DLD1 (cell line): ENCODE measurements at regions not wholly inside any gene's neighbourhood (a gene's known extent, or its start where the extent isn't known, plus 50 kb on each side); places are given as distances from the start of the nearest gene placed in this dataset.
"Not testable (repeated sequence)": the region's sequence is repeated elsewhere in the genome, so short reads cannot be mapped to it uniquely, and the experiment has no call there.

Source experiments
- in situ Hi-C: cut with HindIII; loops from 2 replicates; pipeline ENCODE4 v1.10.0; 2017; ENCODE audit warnings: low sequenced_read_pairs

DNA sequence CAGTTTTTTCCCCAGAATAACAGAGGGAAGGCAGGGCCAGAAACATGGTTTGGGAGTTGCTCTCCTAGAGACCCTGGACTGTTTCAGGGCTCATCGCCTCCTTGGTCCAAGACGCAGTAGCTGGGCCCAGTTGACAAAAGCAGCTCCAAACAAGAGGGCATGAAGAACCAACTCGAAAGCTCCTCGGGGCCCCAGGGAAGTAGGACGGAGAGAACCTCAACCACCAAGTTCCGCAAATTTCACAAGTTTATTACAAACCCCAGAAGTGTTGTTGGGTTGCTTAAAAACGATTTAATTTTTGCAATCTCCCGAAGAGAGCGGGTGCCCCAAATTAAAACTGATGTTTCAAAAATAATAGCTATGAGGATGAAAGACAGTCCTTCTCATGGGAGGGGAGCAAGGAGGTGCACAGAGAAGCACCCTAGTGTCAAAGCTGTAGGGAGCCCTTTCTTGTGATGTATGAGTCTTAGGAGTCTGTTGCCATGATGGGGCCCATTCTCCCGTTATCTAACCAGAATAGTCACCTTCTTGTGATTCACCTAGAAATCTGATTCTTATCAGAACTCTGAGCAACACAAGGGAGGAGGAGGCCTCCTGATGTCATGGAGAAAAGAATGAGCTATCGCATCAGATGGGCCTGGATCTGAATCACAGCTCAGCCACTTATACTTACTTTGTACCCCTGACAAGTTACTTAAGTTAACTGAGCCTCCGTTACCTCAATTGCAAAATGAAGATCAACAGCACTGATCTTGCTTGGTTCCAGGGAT is 165.7 kb upstream of the IRF2BP2 start:
- in situ Hi-C loops: no loop called here

DNA sequence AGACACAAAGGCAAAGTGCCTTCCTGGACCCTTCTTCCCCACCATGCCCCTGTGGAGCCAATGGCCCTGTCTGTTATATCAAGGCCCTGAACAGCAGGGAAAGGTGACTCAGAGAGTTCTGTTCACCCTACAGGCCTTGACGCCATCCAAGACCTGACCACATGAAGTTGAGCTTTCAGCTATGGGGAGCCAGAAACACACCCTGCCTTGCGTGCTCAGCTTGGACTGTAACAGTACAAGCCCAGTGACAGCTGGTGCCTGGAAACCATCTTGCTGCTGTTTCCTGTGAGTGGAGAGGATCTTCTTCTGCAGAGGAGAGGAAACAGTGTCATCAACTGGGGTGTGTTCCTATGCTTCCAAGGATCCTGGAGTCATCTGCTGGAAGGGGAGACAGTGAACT is 165.0 kb upstream of the IRF2BP2 start:
- in situ Hi-C loops: no loop called here

DNA sequence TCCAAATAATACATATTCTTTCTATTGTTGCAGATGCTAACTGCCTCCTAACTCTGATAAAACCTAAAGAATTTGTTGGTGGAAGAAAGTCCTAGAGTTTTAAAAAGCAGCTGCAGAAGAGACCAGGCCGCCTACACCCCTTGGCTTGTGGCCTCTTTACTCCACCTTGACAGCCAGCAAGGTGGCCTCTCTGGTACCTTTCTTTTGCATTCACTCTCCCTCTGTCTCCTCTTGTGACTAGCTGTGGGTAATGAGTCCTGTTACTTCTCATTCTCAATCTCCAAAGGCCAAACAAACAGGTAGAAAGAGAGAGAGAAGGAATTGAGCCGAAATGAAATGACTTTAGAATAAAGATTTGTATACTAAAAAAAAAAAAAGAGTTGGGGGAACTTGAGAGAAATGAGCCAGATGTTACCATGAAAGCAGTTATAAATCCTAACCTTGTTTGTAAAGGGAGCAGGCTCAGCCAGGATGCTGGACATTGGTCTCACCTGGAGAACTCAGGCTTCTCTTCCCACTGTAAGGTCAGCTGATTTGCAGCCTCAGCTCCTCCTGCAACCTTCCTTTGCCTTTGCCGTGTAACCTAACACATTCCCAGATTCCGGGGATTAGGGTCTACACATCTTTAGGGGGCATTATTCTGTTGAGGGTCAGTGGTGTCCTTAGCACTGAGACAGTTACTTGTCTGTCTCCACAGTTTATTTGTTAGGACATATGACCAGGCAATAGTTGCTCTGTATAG is 164.1 kb upstream of the IRF2BP2 start:
- in situ Hi-C loops: no loop called here

DNA sequence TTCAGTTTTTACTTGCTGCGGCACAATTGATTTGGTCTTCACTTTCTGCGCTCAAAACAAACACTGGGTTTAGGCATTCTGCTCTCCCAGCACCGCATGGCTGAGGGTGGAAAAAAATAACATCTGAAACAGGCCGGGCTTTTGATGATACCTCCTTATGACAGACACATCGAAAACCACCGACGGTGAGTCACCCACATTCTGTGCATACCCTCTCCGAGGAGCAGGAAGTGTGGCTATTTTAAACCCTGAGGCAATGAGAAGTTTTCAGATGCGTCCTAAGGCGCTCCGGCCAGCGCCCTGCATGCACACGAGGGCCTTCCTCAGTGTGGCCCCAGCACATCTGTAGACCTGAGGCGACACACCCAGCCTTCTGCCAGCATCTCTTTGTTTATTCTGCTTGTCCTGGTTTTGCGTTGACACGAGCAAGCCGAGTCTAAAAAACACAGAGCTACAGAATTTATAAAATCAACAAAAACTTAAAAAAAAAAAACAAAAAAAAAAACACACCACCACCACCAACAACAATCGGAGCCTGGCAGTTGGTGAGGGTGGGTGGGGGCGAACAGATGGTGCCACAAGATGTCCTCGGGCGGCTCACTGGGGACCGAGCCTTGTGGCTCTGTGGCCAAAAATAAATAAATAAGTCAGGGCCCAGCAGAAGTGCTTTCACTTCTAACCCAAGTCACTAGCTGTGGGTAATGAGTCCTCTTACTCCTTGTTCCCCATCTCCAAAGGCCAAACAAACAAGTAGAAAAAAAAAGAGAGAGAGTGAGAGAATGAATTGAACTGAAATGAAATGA is 162.6 kb upstream of the IRF2BP2 start:
- in situ Hi-C loops: no loop called here

DNA sequence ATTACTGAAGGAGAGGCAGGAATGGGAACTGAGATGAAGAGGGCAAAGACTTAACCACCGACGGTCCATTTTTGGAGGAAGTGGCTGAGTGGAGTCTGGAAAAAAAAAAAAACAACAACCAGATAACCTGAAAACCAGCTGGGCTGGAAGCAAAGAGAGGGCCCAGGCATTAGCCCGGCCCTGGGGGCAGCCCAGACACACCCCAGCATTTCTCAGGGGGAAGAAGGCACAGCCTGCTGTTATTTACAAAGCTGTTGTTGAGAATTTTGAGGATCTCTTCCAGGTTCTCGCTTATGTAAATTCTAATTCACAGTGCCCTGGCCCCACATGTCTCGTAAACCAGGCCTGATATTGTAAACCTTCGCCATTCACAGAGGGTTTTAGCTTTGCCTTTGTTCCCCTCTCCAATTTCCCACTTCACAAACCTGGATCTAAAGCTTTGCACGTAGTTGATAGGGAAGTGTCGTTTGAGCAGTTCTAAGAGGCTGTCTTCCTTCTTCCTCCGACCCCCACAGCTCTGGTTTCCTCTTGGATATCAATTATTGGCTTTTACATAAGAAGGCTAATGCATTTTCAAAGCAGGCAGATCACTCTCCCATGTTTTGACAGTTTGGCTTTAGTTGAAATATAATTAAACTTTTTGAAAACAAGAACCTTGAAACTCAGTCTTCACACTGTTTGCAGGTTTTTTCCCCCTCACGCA is 161.8 kb upstream of the IRF2BP2 start:
- in situ Hi-C loops: no loop called here

DNA sequence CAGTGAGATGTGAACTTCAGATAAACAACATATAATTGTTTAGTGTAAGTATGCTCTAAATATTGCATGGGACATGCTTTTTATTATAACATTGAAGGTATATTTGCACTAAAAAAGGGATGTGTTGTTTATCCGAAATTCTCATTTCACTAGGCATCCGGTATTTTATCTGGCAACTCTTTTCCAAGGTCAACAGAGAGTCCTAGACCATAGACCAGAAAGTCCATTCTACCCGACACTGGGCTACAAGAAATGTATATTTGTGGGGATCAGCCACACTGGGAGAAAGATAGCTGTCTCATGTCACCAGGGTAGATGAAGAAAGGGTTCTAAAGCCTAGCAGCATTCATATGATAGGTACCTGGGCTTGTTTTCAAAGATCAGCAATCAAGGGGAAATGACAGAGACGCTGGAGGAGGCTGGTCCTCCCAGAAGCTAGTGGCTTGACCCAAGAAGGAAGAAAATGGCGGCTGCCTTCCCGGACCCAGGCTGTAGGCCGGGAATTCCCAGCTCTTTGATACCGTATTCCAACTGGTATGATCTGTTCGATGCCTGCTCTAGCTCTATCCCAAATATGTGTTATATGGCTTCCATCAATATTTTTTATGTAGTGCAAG is 161.1 kb upstream of the IRF2BP2 start:
- in situ Hi-C loops: no loop called here

DNA sequence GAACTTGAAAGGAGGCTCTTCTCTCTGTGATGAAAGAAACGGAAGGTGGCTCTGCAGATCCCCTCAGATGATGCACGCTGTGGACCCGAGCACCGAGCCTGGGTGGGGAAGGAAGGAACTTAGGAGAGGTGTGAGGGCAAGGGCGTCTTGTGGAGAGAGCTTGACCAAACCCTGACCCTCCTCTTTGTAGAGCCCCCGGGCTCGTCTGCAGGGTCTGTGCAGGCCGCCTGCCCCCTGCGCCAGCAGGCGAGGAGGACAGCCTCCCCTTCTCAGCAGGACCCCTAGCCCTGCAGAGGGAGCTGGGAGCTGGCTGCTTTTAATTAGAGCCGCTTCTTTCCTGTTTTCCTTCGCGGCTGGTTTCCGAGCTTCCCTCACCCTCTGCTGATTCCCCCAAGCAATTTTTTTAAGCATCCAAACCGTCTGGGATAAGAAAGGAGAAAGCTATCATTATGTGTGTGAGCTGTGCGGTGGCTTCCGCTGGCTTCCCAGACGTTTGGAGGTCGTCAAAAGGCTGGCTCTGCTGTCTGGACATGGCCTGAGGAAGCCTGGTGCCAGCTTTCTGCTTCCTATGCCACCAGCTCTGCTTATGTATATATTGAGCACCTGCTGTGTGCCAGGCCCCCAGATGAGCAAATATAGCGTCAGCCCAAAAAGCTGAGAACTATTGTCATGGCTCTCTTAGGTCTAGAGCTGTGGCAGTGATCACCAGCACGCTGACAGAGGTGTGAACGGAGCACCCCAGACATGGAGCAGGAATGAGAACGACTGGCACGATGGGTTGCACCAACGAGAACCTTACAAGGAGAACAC is 160.2 kb upstream of the IRF2BP2 start:
- in situ Hi-C loops: no loop called here

DNA sequence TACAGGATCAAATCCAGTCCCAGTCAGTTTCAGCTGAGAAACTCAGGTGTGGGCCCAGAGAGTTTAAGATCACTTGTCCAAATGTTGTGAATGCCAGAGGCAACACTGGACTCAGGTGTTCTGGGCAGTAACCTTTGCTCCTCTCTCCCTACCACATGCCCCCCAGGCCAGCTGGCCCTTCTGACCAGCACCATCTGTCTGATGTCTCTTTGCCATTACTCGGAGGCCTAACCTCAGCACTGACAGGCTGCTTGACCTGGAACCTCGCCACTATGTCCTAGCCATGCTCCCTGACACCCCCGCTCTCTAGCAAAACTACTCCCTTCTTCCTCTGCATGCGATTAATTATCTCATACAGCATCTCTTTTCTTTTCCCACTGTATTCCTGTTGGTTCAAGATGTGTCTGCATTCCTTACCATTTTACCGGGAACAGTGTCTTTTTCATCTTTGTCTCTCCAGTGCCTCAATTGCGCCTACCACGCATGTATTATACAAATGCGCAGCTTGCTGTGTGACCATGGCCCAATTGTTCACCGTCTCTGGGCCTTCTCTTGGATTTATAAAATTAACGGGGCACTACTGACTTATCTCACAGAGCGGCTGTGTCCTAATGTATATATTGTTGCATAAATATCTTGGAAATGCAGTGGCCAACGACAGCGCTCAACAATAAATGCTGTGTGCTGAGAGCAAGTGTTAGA is 159.5 kb upstream of the IRF2BP2 start:
- in situ Hi-C loops: no loop called here

DNA sequence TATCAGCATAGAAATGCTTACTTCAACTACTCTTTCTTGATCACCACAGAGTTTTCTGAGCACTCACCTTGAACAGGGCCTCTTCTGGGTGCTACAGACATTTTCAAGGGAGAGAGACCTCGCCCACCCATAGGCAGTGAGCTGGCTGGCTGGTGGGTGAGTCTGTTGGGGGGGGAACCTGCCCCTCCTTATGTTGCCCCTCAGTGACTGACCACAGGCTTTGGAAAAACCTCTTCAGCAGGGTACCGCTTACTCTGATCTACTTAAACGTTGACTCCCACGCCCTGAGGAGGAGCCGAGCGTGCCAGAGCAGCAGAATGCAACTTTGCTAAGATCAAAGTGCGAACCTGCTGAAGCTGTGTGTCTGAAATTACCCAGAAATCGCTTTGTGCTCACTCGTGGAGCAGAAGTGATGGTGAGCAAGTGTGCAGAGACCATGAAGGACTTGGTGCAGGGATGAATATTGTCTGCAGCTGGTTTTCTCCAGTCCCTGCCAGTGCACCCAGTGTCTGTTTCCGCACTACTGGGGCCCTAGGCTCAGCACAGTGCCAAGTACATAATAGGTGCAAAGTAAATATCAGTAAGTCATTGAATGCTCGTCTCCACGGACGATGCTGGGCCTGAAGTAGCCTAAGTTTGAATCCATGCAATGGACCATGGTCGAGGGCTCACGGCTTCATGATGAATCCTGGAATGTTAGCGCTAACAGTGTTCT is 158.7 kb upstream of the IRF2BP2 start:
- in situ Hi-C loops: no loop called here

DNA sequence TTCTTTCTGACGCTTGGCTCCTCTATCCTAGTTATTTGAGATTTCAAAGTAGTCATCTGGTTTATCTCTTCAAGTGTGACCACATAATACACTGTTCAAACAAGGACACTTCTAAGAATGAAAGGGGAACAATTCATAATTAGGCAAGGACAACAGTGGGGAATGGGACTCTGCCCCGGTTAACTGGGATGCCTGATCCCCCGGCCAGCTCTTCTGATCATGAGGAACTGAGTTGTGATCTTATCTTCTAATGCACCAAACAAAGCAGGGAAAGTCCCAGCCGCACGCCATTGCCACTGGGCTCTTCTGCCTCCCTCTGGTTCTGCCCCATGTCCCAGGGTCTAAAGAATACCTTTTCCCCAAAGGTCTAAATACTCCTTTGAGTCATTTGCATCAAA is 158.2 kb upstream of the IRF2BP2 start:
- in situ Hi-C loops: no loop called here

DNA sequence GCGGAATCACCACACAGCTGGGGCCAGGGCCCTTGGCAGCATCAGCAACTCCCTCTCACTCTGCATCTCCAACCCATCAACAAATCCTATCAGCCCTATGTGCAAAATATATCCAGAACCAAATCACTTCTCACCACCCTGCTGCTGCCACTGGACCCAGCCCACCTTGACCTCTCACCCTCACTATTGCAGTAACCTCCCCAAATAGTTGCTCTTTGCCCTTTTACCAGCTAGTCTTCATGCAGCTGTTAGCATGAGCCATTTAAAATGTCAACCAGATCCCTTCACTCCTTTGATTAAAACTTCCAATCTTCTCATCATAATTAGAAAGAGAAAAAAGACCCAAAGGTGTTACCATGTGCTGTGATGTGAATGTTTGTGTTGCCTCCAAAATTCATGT is 155.7 kb upstream of the IRF2BP2 start:
- in situ Hi-C loops: no loop called here

DNA sequence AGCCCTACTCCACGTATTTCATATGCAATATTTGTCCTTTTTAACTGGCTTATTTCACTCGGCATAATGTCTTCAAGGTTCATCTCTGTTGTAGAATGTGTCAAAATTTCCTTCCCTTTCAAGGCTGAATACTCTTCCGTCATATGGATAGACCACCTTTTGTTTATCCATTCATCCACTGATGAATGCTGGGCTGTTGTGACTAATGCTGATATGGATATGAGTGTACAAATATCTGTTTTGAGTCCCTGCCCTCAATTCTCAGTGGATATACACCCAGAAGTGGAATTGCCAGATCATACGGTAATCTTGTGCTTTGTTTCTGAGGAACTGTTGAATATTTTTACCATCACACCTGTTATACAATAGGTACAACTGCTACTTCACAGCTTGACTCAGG is 155.2 kb upstream of the IRF2BP2 start:
- in situ Hi-C loops: no loop called here

DNA sequence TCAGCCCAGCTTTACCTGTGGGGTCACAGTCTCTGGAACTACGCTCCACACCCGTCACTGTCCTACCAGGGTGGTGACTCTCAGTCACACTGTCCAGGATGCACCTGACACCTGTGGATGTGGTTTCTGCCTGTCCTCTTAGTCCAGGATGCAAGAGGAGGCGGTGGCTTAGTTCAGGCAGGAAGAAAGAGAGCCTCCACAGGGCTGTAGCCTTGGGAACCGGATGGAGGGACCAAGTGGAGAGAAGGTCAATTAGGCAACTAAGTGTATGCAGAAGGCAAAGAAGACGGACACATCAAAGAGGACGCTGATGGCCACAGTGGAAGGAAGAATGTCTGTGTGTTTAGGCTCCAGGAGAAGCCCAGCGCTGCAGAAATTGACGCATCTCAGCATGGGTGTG is 153.9 kb upstream of the IRF2BP2 start:
- in situ Hi-C loops: no loop called here

DNA sequence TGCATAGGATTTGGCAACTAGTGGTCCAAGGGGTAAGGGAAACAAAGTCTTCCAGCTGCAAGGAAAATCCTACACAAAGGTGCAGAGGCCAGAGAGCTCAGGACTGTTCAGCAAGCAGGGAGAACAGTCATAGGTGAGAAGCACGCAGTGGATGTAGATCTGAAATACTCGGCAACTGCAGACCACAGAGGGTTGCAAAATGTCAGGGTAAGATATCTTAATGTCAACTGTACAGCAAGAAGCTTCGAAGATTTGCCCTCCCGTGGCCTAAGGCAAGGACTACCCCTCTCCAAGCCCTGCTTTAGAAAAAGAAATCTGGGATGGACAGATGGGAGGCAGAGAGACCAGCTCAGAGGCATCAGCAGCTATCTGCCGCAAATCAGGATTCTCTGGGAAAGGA is 153.4 kb upstream of the IRF2BP2 start:
- in situ Hi-C loops: no loop called here

DNA sequence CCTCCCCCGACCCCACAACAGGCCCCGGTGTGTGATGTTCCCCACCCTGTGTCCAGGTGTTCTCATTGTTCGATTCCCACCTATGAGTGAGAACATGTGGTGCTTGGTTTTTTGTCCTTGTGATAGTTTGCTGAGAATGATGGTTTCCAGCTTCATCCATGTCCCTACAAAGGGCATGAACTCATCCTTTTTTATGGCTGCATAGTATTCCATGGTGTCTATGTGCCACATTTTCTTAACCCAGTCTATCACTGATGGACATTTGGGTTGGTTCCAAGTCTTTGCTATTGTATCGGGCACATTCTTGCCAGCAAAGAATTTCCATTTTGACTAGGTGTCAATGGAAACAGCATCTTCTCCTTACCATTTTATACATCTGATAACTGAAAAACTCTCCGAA is 152.1 kb upstream of the IRF2BP2 start:
- in situ Hi-C loops: not testable (repeated sequence)

DNA sequence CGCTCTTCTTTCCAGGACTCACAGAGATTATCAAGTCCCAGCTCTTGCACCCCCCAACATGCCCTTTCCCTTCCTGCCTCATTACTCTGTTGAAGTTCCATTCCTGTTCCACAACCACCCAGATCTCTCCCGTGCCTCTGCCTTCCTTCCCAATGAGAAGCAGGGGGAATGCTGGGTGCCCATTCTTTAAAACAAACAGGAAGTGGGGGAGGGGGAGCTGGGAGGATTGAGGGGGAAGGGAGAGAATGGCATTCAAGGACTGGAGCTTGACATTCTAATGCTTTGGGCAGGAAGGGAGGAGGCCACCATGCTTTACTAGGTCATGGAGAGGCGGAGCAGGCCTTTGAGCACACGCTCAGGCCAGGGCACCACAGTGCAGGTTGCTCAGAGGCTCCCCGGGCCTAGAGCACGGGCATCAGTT is 150.3 kb upstream of the IRF2BP2 start:
- in situ Hi-C loops: no loop called here

DNA sequence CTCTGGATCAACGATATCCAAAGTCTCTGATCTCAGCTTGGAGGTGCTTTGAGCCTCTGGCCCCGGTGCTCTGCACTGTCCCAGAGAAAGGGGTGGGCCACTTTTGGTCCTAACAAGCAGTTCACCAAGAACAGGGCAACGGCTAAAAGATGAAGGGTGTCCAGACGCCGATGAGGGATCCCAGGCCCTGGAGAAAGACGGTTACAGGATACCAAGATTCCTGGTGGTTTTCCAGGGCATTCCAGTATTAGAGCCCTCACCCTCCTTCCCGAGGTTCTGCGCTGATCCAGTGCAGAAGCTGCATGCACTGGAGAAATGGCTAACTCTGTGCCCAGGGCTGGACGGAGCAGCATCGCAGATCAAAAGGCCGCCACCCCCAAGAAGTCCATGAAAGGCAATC is 149.9 kb upstream of the IRF2BP2 start:
- in situ Hi-C loops: no loop called here

DNA sequence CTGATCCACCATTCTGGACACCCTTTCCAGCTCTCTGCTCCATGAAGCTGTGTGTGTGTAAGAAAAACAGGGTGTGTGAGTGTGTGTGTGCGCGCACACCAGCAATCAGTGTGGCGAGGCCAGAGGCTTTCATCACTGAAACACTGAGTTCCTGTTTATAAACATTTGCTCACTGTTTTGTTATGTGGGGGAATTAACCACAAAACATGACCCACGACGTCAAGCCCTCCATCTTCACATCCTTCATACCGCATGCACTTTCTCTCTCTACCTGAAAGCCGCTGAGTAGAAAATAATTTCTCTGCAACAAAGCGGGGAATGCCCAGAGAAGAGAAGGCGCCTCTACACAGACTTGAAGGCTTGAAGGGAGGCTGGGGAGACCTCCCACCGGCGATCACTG is 148.9 kb upstream of the IRF2BP2 start:
- in situ Hi-C loops: no loop called here

DNA sequence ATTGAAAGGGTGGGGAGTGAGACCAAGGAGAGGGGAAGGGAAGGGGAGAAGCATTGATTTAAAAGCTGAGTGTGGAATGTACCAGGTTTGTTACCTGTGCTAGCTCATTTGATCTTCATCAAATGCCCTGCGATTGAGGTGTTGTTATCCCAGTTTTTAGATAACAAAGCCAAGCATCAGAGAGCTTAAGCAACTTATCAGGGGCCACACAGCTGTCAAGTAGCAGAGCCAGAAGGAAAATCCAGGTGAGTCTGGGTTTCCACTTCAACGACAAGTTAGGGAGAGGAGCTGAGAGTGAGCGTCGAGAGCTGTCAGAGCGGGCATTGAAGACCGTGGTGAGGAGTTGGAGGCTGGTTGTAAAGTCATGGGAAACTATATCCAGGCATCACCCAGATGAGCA is 146.9 kb upstream of the IRF2BP2 start:
- in situ Hi-C loops: no loop called here
